D721Med (cell line): ENCODE measurements at regions not wholly inside any gene's neighbourhood (a gene's known extent, or its start where the extent isn't known, plus 50 kb on each side); places are given as distances from the start of the nearest gene placed in this dataset.

Source experiments
- DNase-seq: peaks from one replicate; pipeline ENCODE4 v3.0.0; 2011; ENCODE audit warnings: low spot score; ENCODE audit not compliant: insufficient read length
- FAIRE-seq: peaks from 2 replicates; lab custom pipeline; 2011; peaks lifted over from hg19 to GRCh38; lab: Jason Lieb, UNC
- CTCF ChIP-seq: IDR thresholded peaks from 2 replicates; pipeline ENCODE4 v1.5.1; 2012; ENCODE audit warnings: mild to moderate bottlenecking, control low read depth; ENCODE audit not compliant: insufficient read depth; ENCODE audit errors: missing control alignments

- DNase-seq (no peak), FAIRE-seq (no peak)
These were observed 151.4 kb downstream of the CHRM3 start for GRCh38 chr1:239537795-239538194.

GRCh38 chr1:239538239-239538988 lies 152.0 kb downstream of the CHRM3 start:
- no peak for FAIRE-seq
- TF ChIP-seq CTCF: no peak
- DNase-seq: no peak

More at GRCh38 chr1:239537795-239538194, 151.4 kb downstream of the CHRM3 start:
- no peak for TF ChIP-seq CTCF

- no peak for TF ChIP-seq CTCF
- DNase-seq: no peak
- FAIRE-seq: no peak
These were observed 152.7 kb downstream of the CHRM3 start for GRCh38 chr1:239539051-239539450.

GRCh38 chr1:239539812-239540211 lies 153.4 kb downstream of the CHRM3 start:
- DNase-seq: no peak

GRCh38 chr1:239543873-239544272 lies 157.5 kb downstream of the CHRM3 start:
- TF ChIP-seq CTCF: no peak
- FAIRE-seq (no peak), DNase-seq (no peak)

More at GRCh38 chr1:239539812-239540211, 153.4 kb downstream of the CHRM3 start:
- FAIRE-seq: no peak
- no peak for TF ChIP-seq CTCF

- TF ChIP-seq CTCF: no peak
- no peak for DNase-seq
- FAIRE-seq: no peak
These were observed 159.1 kb downstream of the CHRM3 start for GRCh38 chr1:239545466-239545865.

GRCh38 chr1:239547987-239548386 lies 161.6 kb downstream of the CHRM3 start:
- no peak for TF ChIP-seq CTCF
- FAIRE-seq (peak; percentile 69), DNase-seq (no peak)
